HG02840 (cell line): ENCODE measurements at regions not wholly inside any gene's neighbourhood (a gene's known extent, or its start where the extent isn't known, plus 50 kb on each side); places are given as distances from the start of the nearest gene placed in this dataset.

Source experiments
- ATAC-seq: cut with Tn5 transposase; IDR thresholded peaks from one replicate; pipeline ENCODE4 v1.9.1; 2021; ENCODE audit warnings: mild to moderate bottlenecking, moderate library complexity, moderate number of reproducible peaks; ENCODE audit not compliant: unreplicated experiment, low FRiP score

DNA sequence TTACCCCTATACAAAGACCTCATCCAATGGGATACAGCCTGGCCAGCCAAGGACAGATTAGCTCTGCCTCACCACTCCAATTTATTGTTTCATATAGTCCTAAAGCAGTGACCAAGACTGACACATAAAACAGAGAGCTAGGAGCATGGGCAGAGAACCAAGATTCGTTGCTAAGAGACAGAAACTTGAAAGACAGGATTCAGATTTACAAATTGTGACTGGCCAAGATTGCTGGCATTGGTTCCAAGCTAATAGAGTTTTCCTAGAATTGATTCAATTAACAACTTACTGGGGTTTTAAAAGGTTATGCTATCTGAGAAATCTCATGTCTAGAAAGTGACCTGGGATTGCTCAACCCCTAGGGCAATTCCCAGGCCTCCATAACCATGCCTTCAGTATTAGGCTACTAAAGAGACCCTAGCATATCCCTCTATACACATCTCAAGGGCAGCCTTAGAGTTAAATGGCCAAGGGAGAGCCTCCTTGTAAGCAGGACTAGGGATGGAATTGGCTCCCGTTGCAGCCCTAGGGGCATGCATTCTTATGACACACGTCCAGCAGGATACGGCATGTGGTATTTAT, 75.6 kb downstream of the ICOS start:
- ATAC-seq: no peak

GRCh38 chr2:204015118-204015843, 78.7 kb downstream of the ICOS start:
- ATAC-seq: no peak

GRCh38 chr2:204018717-204019116, 82.2 kb downstream of the ICOS start:
- ATAC-seq: no peak

- no peak for ATAC-seq
These were observed 83.3 kb downstream of the ICOS start for GRCh38 chr2:204019572-204020501.

- no peak for ATAC-seq
These were observed 84.9 kb downstream of the ICOS start for GRCh38 chr2:204021290-204022081.

DNA sequence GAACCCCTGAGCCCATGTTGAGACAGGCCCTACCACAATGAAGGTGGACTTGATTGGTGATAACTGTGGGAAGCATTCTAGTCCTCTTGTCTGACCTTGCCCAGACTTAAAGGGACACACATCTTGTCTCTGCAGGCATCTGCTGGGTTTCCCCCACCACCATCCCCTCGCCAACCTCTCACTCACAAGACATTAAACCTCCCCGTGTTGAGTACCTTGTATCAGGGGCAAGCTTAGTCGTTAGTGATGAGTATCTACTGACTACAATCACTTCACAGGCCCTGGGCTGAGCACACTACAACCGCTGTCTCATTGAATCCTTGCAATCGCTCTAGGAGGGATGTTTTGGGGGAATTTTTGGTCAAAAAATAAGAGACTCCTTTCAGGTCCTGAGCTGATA, 86.0 kb downstream of the ICOS start:
- no peak for ATAC-seq

DNA sequence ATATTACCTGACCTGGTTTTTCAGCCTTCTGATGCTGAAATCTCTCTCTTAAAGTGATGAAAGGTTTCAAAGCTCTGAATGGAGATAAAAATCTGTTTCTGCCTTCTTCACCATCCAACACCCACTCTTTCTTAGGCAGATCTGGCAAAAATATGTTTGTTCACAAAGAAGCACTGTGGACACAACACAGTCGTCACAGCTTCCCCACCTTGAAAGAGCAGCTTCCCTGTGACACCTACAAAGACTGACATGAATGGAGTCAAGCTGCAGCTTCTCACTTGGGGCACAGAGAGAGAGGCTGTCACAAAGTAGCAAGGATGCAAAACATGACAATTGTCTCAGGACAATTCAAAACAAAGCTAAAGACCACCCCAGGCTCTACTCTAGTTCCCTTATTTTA, 86.5 kb downstream of the ICOS start:
- no peak for ATAC-seq

DNA sequence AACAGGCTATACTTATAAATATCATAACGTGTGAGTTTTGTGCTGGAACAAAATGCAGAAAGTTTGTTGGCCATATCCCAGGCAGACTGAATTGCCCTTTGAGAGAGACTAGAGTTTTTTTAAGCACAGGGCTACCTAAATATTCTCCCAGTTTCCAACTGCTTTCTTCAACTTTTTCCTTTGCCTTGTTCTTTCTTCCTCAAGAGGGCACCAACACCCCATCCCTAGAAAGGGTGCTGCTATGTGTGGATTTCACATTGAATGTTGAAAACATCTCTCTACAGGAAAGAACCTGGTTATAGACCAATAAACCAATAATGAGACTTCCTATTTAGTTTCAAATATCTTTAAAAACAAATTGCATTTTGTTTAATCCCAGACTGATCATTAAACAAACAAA, 87.9 kb downstream of the ICOS start:
- no peak for ATAC-seq

GRCh38 chr2:204024906-204025475, 88.4 kb downstream of the ICOS start:
- ATAC-seq: no peak

DNA sequence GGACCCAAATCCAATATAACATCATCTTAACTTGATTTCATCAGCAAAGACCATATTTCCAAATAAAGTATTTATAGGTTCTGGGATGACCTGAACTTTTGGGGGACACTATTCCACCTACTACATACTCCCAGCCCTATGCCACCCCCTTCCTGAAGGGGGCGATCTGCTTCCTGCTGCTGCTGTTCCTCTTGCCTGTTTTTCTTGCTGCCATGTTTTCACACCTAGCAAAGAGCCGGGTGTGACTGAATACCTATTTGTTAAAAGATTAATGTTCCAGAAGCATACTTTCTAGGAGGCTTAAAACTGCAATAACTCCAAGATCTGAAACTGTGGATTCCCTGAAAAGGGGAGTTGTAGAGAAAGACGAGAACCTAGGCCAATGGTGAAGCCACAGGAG, 89.7 kb downstream of the ICOS start:
- no peak for ATAC-seq

- ATAC-seq: peak; percentile 88
These were observed 90.5 kb downstream of the ICOS start for GRCh38 chr2:204027091-204027490.

DNA sequence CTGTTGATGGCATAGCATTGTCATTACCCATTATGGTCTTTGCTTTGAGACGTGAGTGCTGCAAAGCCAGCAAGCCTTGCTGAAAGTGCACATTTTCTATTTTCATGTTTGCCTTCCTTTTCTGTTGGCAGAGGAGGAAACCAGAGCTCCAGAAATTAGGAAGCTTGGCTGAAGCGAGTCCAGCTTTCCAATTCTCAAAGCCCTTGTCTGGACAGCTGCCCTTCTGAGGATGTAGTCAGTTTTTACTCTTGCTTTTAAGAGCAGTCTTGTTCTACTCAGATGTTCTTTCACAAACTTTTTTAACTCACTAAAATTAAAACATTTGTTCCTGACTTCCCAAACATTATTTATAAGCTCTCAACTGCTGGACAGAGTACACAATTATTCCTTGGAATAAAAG, 93.8 kb downstream of the ICOS start:
- no peak for ATAC-seq

- no peak for ATAC-seq
These were observed 94.5 kb downstream of the ICOS start for GRCh38 chr2:204031056-204031455.

GRCh38 chr2:204032301-204032700, 95.7 kb downstream of the ICOS start:
- no peak for ATAC-seq

GRCh38 chr2:204033611-204034495, 97.3 kb downstream of the ICOS start:
- ATAC-seq: no peak

DNA sequence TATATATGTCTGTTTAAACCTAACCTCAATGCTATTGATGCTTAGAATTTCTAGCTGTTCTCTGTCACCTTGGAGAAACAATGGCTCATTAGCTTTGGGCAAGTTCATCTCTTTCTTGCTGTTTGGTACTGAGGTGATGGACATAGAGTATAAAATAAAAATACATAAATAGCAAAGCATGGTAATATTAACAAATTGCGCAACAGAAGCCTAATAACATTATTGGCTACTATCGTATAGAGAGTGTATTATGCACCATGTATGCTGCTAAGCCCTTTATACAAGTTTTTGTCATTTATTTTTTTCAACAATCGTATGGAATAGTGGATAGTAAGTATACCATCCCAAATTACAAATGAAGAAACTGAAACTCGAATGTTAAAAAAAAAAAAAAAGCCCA, 100.1 kb downstream of the ICOS start:
- no peak for ATAC-seq

GRCh38 chr2:204037286-204037685, 100.7 kb downstream of the ICOS start:
- ATAC-seq: no peak

DNA sequence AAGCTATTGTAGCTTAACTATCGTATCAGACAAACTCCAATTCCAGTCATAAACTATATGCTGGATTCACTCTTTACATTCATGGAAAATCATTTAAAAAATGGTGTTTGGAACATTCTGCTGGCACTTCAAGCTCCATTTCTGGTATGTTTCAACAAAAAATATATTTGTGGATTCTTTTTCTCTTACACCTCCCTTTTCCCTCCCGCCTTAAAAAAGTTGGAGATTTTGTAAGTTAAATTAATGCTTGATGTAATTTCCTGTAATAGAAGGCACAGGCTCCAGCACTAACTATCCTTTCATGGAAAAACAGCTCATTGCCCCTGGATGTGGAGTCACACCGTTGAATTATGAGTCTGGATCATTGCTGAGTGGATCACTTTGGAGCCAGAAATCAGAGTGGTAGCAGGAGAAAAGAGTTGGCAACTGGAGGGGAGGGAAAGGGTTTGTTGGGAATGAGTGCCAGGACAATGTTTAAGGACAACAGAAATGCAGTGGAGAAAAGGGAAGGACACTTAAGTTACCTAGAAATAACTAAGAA, 102.8 kb downstream of the ICOS start:
- ATAC-seq: no peak

- no peak for ATAC-seq
These were observed 103.5 kb downstream of the ICOS start for GRCh38 chr2:204040016-204040415.
